BJ (cell line): ENCODE measurements at regions not wholly inside any gene's neighbourhood (a gene's known extent, or its start where the extent isn't known, plus 50 kb on each side); places are given as distances from the start of the nearest gene placed in this dataset.

ENCODE experiments used
- CTCF ChIA-PET: fragments of 350-600 bp; formaldehyde crosslinking; extraction: SDS; loops from one replicate; lab custom pipeline; 2021; ENCODE audit warnings: antibody characterized with exemption, inconsistent platforms; lab: Yijun Ruan, JAX
- POLR2A ChIA-PET: fragments of 300-600 bp; sonication (Branson Sonifier 250); formaldehyde crosslinking; extraction: SDS; loops from one replicate; lab custom pipeline; 2021; ENCODE audit warnings: antibody characterized with exemption; lab: Charles Lee
- DNase-seq: peaks from one replicate; pipeline ENCODE4 v3.0.0-alpha.2; 2011; ENCODE audit warnings: low read depth
- H3K27me3 ChIP-seq: 2 replicates; pipeline ENCODE4 v1.6.0; 2011; ENCODE audit warnings: low read length; ENCODE audit not compliant: control insufficient read depth, insufficient read depth
- H3K36me3 ChIP-seq: 2 replicates; pipeline ENCODE4 v1.5.1; 2011; ENCODE audit warnings: low read length; ENCODE audit not compliant: control insufficient read depth, insufficient read depth
- H3K4me3 ChIP-seq: 2 replicates; pipeline ENCODE4 v1.5.1; 2011; ENCODE audit warnings: low read depth, mild to moderate bottlenecking, control low read depth, low read length
- CTCF ChIP-seq: IDR thresholded peaks from 2 replicates; pipeline ENCODE4 v1.5.1; 2011; ENCODE audit warnings: low read depth, mild to moderate bottlenecking, control low read depth, inconsistent platforms, low read length, moderate library complexity; ENCODE audit not compliant: insufficient read depth

- H3K27me3 ChIP-seq, result peaks cover 11% of the 10 kb centered on the region
These were observed 279.0 kb downstream of the RPLP1 start for GRCh38 chr15:69731581-69731980.

DNA sequence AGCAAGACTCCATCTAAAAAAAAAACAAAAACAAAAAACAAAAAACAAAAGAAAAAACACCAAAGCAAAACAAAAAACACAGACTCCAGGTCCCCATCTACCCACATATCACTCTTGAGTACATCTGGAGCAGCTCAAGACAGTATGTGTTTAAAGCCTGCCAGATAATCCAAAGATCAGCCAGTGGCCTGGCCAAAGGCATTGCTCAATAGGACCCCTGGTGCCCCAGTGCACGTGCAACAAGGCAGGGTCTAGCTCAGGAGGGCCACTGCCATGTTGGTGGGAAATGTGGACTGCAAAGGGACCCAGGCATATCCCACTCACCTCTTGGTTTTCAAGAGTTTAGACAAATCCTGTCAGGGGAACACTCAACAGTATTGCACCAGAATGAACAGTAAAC is 279.5 kb downstream of the RPLP1 start:
- POLR2A ChIA-PET, result no interaction called here
- Histone ChIP-seq H3K27me3 (peaks cover 11% of the 10 kb centered on the region), H3K36me3 (no peaks in the 10 kb centered on the region), H3K4me3 (no peak overlapping the region)
- CTCF ChIA-PET, result interaction anchor here (0.6 to 2.7 kb wide), 4 partner anchors 8 to 735 kb away, joined by 3 to 12 read pairs (median 6); no protein-coding TSS in a partner anchor
- no peak for TF ChIP-seq CTCF
- DNase-seq, result no peak

More at GRCh38 chr15:69731581-69731980, 279.0 kb downstream of the RPLP1 start:
- no peak for TF ChIP-seq CTCF
- Histone ChIP-seq H3K4me3 (no peak overlapping the region), H3K36me3 (no peaks in the 10 kb centered on the region)
- ChIA-PET CTCF (interaction anchor here (2.6 to 2.7 kb wide), 2 partner anchors 8 to 735 kb away, joined by 10 to 12 read pairs; no protein-coding TSS in a partner anchor), POLR2A (no interaction called here)
- DNase-seq, result no peak

DNA sequence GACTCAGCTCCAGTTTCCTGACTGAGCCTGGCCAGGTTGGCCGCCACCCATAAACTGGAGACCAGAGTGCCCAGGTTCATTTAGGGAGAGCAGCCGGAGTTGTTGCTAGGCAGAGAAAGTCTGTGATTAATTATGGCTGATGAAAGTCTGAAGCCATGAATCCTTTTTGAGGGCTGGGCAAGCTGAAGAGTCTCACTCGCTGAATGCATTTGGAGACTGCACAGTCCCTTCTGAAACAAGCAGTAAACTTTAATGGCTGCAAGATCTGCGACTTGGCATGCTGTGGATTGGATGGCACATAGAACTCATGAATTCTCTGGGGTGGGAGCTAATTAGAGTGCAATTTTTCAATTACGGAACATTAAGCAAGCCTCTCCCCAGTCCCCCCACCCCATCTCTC is 282.1 kb downstream of the RPLP1 start:
- ChIA-PET CTCF (interaction anchor here (0.8 to 1.4 kb wide), 7 partner anchors 9 to 733 kb away, joined by 3 to 4 read pairs (median 3); no protein-coding TSS in a partner anchor), POLR2A (no interaction called here)
- H3K27me3 ChIP-seq, result peaks cover 11% of the 10 kb centered on the region
- H3K4me3 ChIP-seq, result no peak overlapping the region
- DNase-seq, result no peak
- no peak for TF ChIP-seq CTCF
- H3K36me3 ChIP-seq, result no peaks in the 10 kb centered on the region

DNA sequence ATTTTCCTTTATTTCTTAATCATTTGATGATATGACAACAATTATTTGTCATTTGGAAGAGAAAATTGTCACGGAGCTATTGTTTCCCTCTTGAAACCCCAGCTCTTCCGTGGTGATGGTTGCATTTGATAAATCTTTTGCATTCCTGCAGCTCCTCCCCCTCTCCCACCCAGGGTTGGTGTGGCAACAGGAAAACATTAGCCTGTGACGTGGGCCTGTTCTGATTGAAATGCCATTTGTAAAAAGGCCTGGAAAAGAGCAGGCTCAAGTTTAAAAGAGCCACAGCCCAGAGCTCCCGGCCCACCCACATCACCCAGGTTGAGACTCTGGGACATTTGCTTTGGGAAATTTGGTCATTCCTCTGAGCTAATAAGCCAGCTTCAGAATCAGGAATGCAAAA is 282.5 kb downstream of the RPLP1 start:
- ChIA-PET POLR2A (no interaction called here), CTCF (interaction anchor here (0.9 to 1.4 kb wide), 3 partner anchors 8 to 13 kb away, joined by 3 to 4 read pairs (median 3); no protein-coding TSS in a partner anchor)
- no peaks in the 10 kb centered on the region for H3K36me3 ChIP-seq
- no peak overlapping the region for H3K4me3 ChIP-seq
- H3K27me3 ChIP-seq, result peaks cover 11% of the 10 kb centered on the region
- DNase-seq, result no peak
- TF ChIP-seq CTCF, result no peak

DNA sequence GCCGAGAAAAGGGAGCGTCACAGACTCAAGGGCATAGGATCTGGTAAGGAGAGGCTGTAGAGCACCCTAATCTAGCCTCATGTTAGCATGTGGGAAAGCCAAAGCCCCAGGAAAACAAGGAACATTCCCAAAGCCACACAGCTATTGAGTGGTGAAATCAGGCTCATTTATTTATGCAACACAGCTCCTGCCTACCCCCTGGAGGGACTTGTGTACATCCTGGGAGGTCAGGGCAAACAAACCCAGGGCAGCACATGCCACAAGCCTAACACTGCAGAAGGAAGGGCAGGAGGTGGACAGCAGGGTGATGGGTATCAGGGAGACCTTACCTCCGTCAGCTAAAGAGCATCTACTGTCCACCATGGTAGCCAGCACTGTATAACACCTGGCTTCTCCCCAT is 283.5 kb downstream of the RPLP1 start:
- H3K4me3 ChIP-seq, result no peak overlapping the region
- ChIA-PET POLR2A (no interaction called here), CTCF (interaction anchor here (1.3 kb wide), 1 partner anchor 7 kb away, joined by 4 read pairs; no protein-coding TSS in a partner anchor)
- no peak for TF ChIP-seq CTCF
- no peak for DNase-seq
- no peaks in the 10 kb centered on the region for H3K36me3 ChIP-seq
- peaks cover 10% of the 10 kb centered on the region for H3K27me3 ChIP-seq
